Hepatocyte (in vitro differentiated cells): ENCODE measurements at regions not wholly inside any gene's neighbourhood (a gene's known extent, or its start where the extent isn't known, plus 50 kb on each side); places are given as distances from the start of the nearest gene placed in this dataset.

Experiments
- CTCF ChIP-seq: fragments of 200-600 bp; sonication (generic); IDR thresholded peaks from 2 replicates; pipeline ENCODE4 v1.5.1; 2016; ENCODE audit warnings: antibody characterized with exemption, mild to moderate bottlenecking; ENCODE audit not compliant: poor library complexity
- EZH2 ChIP-seq: fragments of 200-600 bp; sonication (generic); IDR thresholded peaks from 2 replicates; pipeline ENCODE4 v1.6.1; 2016; ENCODE audit warnings: antibody characterized with exemption, mild to moderate bottlenecking, borderline replicate concordance
- EZH2phosphoT487 ChIP-seq: fragments of 200-600 bp; sonication (generic); IDR thresholded peaks from one replicate; pipeline ENCODE4 v1.6.1; 2018; ENCODE audit warnings: antibody characterized with exemption, mild to moderate bottlenecking, low read depth, moderate library complexity; ENCODE audit not compliant: unreplicated experiment, severe bottlenecking

- no peak for TF ChIP-seq CTCF
- no peak for TF ChIP-seq EZH2
- no peak for TF ChIP-seq EZH2phosphoT487
Measured at GRCh38 chr14:53514197-53514596, 361.1 kb upstream of the DDHD1 start.
